ENCODE measurements at regions not wholly inside any gene's neighbourhood (a gene's known extent, or its start where the extent isn't known, plus 50 kb on each side); places are given as distances from the start of the nearest gene placed in this dataset.

DNA sequence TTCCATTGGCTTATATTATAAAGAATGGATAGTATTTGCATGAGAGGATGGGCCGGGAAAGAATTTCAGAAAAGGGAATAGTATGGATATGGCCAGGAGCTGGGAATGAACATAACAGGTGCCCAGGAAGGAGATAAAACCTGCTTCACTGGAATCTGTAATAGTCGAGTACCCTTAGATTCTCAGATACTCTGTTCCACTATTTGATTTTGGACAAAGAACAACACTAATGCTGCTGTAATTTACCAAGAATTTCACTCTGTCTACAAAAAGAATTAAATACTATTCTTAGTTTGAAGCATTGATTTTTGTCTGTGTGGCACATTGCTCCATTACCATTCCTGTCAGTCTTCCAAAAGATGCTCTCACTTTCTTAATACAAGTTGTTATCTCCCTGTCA lies 718.2 kb upstream of the LRRN3 start:
- TF ChIP-seq, protein P1, sequence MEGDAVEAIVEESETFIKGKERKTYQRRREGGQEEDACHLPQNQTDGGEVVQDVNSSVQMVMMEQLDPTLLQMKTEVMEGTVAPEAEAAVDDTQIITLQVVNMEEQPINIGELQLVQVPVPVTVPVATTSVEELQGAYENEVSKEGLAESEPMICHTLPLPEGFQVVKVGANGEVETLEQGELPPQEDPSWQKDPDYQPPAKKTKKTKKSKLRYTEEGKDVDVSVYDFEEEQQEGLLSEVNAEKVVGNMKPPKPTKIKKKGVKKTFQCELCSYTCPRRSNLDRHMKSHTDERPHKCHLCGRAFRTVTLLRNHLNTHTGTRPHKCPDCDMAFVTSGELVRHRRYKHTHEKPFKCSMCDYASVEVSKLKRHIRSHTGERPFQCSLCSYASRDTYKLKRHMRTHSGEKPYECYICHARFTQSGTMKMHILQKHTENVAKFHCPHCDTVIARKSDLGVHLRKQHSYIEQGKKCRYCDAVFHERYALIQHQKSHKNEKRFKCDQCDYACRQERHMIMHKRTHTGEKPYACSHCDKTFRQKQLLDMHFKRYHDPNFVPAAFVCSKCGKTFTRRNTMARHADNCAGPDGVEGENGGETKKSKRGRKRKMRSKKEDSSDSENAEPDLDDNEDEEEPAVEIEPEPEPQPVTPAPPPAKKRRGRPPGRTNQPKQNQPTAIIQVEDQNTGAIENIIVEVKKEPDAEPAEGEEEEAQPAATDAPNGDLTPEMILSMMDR (IDR thresholded peaks at IDR 0.05 in 4 of 5, conservative IDR thresholded peaks at IDR 0.05 in 1 of 5) = no peak
- no peak for TF ChIP-seq POLR2A (IDR thresholded peaks at IDR 0.05)
